ENCODE measurements at regions not wholly inside any gene's neighbourhood (a gene's known extent, or its start where the extent isn't known, plus 50 kb on each side); places are given as distances from the start of the nearest gene placed in this dataset.

- Histone ChIP-seq H3K4me3 (ENCODE audit: insufficient read depth, low read depth, low read length) (no peak overlapping the region), H4K20me1 (ENCODE audit: insufficient read depth, low read length) (no peaks in the 10 kb centered on the region)
- H3K9me3 Mint-ChIP-seq (ENCODE audit: unreplicated experiment): no peaks in the 10 kb centered on the region
Measured at GRCh38 chr2:6067806-6068205, 375.6 kb downstream of the SOX11 start.

GRCh38 chr2:6068429-6068828 is 376.2 kb downstream of the SOX11 start:
- H3K4me1 ChIP-seq (ENCODE audit: insufficient read depth, low read length): peaks cover 8% of the 10 kb centered on the region
- no peaks in the 10 kb centered on the region for H3K36me3 ChIP-seq (ENCODE audit: insufficient read depth, low read length)
- H3K4me3 ChIP-seq (ENCODE audit: insufficient read depth, low read depth, low read length): no peak overlapping the region

More at GRCh38 chr2:6067806-6068205, 375.6 kb downstream of the SOX11 start:
- Histone ChIP-seq H3K9ac (ENCODE audit: low read length) (no peak overlapping the region), H3K4me2 (ENCODE audit: low read length) (no peak overlapping the region), H3K36me3 (ENCODE audit: insufficient read depth, low read length) (no peaks in the 10 kb centered on the region), H3K27me3 (ENCODE audit: insufficient read depth, low read length) (no peaks in the 10 kb centered on the region), H3K9me3 (ENCODE audit: insufficient read depth, low read depth, low read length) (no peaks in the 10 kb centered on the region), H3K4me1 (ENCODE audit: insufficient read depth, low read length) (peaks cover 2% of the 10 kb centered on the region), H2AFZ (ENCODE audit: low read depth, low read length) (no peak overlapping the region), H3K79me2 (ENCODE audit: insufficient read depth, low read length) (no peaks in the 10 kb centered on the region), H3K27ac (ENCODE audit: low read depth, low read length) (no peak overlapping the region)
- TF ChIP-seq CTCF (IDR thresholded peaks at IDR 0.05; ENCODE audit: insufficient read depth, low read depth, low read length) (no peak), EZH2 (IDR thresholded peaks at IDR 0.05; ENCODE audit: insufficient read depth, low read length) (no peak)
- DNase-seq (ENCODE audit: low read depth): no peak
- FAIRE-seq: no peak
- no peaks in the 10 kb centered on the region for H3K4me1 Mint-ChIP-seq (ENCODE audit: low read depth, unreplicated experiment)
- no peak overlapping the region for H3K4me3 Mint-ChIP-seq (ENCODE audit: unreplicated experiment)
- H3K27me3 Mint-ChIP-seq (ENCODE audit: low read depth, unreplicated experiment): no peaks in the 10 kb centered on the region
- no peak overlapping the region for H3K27ac Mint-ChIP-seq (ENCODE audit: unreplicated experiment)
- H3K36me3 Mint-ChIP-seq (ENCODE audit: low read depth, unreplicated experiment): no peaks in the 10 kb centered on the region

More at GRCh38 chr2:6068429-6068828, 376.2 kb downstream of the SOX11 start:
- Histone ChIP-seq H3K9me3 (ENCODE audit: insufficient read depth, low read depth, low read length) (no peaks in the 10 kb centered on the region), H3K79me2 (ENCODE audit: insufficient read depth, low read length) (no peaks in the 10 kb centered on the region), H4K20me1 (ENCODE audit: insufficient read depth, low read length) (no peaks in the 10 kb centered on the region), H3K4me2 (ENCODE audit: low read length) (no peak overlapping the region), H3K9ac (ENCODE audit: low read length) (no peak overlapping the region), H3K27ac (ENCODE audit: low read depth, low read length) (no peak overlapping the region), H3K27me3 (ENCODE audit: insufficient read depth, low read length) (no peaks in the 10 kb centered on the region), H2AFZ (ENCODE audit: low read depth, low read length) (no peak overlapping the region)
- Mint-ChIP-seq H3K36me3 (ENCODE audit: low read depth, unreplicated experiment) (no peaks in the 10 kb centered on the region), H3K27ac (ENCODE audit: unreplicated experiment) (no peak overlapping the region), H3K27me3 (ENCODE audit: low read depth, unreplicated experiment) (no peaks in the 10 kb centered on the region), H3K4me1 (ENCODE audit: low read depth, unreplicated experiment) (peaks cover 5% of the 10 kb centered on the region), H3K9me3 (ENCODE audit: unreplicated experiment) (no peaks in the 10 kb centered on the region), H3K4me3 (ENCODE audit: unreplicated experiment) (no peak overlapping the region)
- TF ChIP-seq CTCF (IDR thresholded peaks at IDR 0.05; ENCODE audit: insufficient read depth, low read depth, low read length) (no peak), EZH2 (IDR thresholded peaks at IDR 0.05; ENCODE audit: insufficient read depth, low read length) (no peak)
- DNase-seq (ENCODE audit: low read depth) (no peak), FAIRE-seq (no peak)
